GM12878 (cell line): ENCODE measurements at regions not wholly inside any gene's neighbourhood (a gene's known extent, or its start where the extent isn't known, plus 50 kb on each side); places are given as distances from the start of the nearest gene placed in this dataset.

ENCODE experiments used
- ATF2 ChIP-seq: IDR thresholded peaks from 2 replicates; pipeline ENCODE4 v1.6.1; 2012; ENCODE audit warnings: low read length, inconsistent platforms
- ATF3 ChIP-seq: IDR thresholded peaks from 2 replicates; pipeline ENCODE4 v1.6.1; 2011; ENCODE audit warnings: low read depth, mild to moderate bottlenecking, low read length, moderate library complexity, borderline replicate concordance; ENCODE audit errors: extremely low read depth
- CHD2 ChIP-seq: IDR thresholded peaks from 2 replicates; pipeline ENCODE4 v1.6.1; 2011; ENCODE audit warnings: low read depth, low read length, improper control_type of control experiment, borderline replicate concordance
- CTCF ChIP-seq, 3 experiments: IDR thresholded peaks in 2 of 3; conservative IDR thresholded peaks in 1 of 3; 2 replicates each; pipeline ENCODE4 v1.5.1; 2011; ENCODE audit warnings: low read depth in 3 of 3, low read length in 3 of 3, mild to moderate bottlenecking in 3 of 3, control low read depth in 2 of 3, moderate library complexity in 2 of 3, inconsistent platforms in 1 of 3, mixed read lengths in 1 of 3; ENCODE audit not compliant: control insufficient read depth in 2 of 3, insufficient read depth in 1 of 3; ENCODE audit errors: extremely low read depth in 1 of 3
- HDAC2 ChIP-seq: fragments of 200-600 bp; sonication (generic); IDR thresholded peaks from 2 replicates; pipeline ENCODE4 v1.6.1; 2017
- NFXL1 ChIP-seq: fragments of 450-650 bp; IDR thresholded peaks from 2 replicates; pipeline ENCODE4 v1.6.1; 2017; ENCODE audit warnings: antibody characterized with exemption, mild to moderate bottlenecking, borderline replicate concordance
- POLR2A ChIP-seq: IDR thresholded peaks from 2 replicates; pipeline ENCODE4 v1.6.1; 2011; ENCODE audit warnings: low read depth, mild to moderate bottlenecking, low read length
- SIX5 ChIP-seq: IDR thresholded peaks from 2 replicates; pipeline ENCODE4 v1.6.1; 2011; ENCODE audit warnings: mild to moderate bottlenecking, low read depth, low read length, moderate library complexity; ENCODE audit not compliant: severe bottlenecking

GRCh38 chr14:54301359-54301758 lies 95.4 kb upstream of the CDKN3 start:
- no peak for TF ChIP-seq CTCF (IDR thresholded peaks at IDR 0.05 in 2 of 3, conservative IDR thresholded peaks at IDR 0.05 in 1 of 3; ENCODE audit: control insufficient read depth in 2 of 3, extremely low read depth in 1 of 3, insufficient read depth in 1 of 3, low read depth in 3 of 3, low read length in 3 of 3)
- TF ChIP-seq NFXL1 = no peak
- TF ChIP-seq HDAC2 = no peak
- no peak for TF ChIP-seq ATF3
- no peak for TF ChIP-seq CHD2
- no peak for TF ChIP-seq SIX5
- TF ChIP-seq ATF2 = no peak
- no peak for TF ChIP-seq POLR2A
